CD4-positive, alpha-beta memory T cell (primary cell): ENCODE measurements at regions not wholly inside any gene's neighbourhood (a gene's known extent, or its start where the extent isn't known, plus 50 kb on each side); places are given as distances from the start of the nearest gene placed in this dataset.

ENCODE experiments used
- CTCF ChIA-PET: fragments of 350-600 bp; sonication (Branson Sonifier 250); formaldehyde crosslinking; loops from one replicate; lab custom pipeline; 2021; ENCODE audit warnings: inconsistent platforms; ENCODE audit not compliant: partially characterized antibody; lab: Charles Lee
- POLR2A ChIA-PET: fragments of 350-600 bp; sonication (Branson Sonifier 250); formaldehyde crosslinking; loops from one replicate; lab custom pipeline; 2021; ENCODE audit not compliant: partially characterized antibody; lab: Charles Lee
- DNase-seq, 5 donors: peaks; one replicate each; pipeline versions ENCODE4 v3.0.0 to v3.0.0-alpha.2; 2020 to 2022; ENCODE audit warnings: mixed read lengths in 1 of 5
- H3K27ac ChIP-seq: one replicate; pipeline ENCODE4 v1.7.0; 2013; ENCODE audit warnings: low read depth, low read length
- H3K27me3 ChIP-seq: 2 replicates; pipeline ENCODE4 v1.7.0; 2013; ENCODE audit warnings: mild to moderate bottlenecking, low read length, moderate library complexity; ENCODE audit not compliant: insufficient read depth
- H3K36me3 ChIP-seq: 2 replicates; pipeline ENCODE4 v1.7.0; 2013; ENCODE audit warnings: mild to moderate bottlenecking, low read length, moderate library complexity; ENCODE audit not compliant: insufficient read depth
- H3K4me1 ChIP-seq: 2 replicates; pipeline ENCODE4 v1.7.0; 2013; ENCODE audit warnings: mild to moderate bottlenecking, low read length, moderate library complexity; ENCODE audit not compliant: insufficient read depth
- H3K4me3 ChIP-seq, 2 donors: one replicate each; pipeline ENCODE4 v1.7.0; 2013; ENCODE audit warnings: low read length in 2 of 2, mild to moderate bottlenecking in 1 of 2
- H3K9me3 ChIP-seq, 2 donors: one replicate each; pipeline ENCODE4 v1.7.0; 2013; ENCODE audit warnings: low read length in 2 of 2, control low read depth in 1 of 2; ENCODE audit not compliant: control insufficient read depth in 1 of 2
- H3K27ac Mint-ChIP-seq, 7 donors: one replicate each; pipeline ENCODE4 v1.8.0; 2020 to 2021; ENCODE audit warnings: mixed read lengths in 7 of 7, mild to moderate bottlenecking in 6 of 7, inconsistent platforms in 3 of 7, moderate library complexity in 3 of 7
- H3K27me3 Mint-ChIP-seq, 2 donors: one replicate each; pipeline ENCODE4 v1.8.0; 2020 to 2021; ENCODE audit warnings: mixed read lengths in 2 of 2
- H3K36me3 Mint-ChIP-seq, 2 donors: one replicate each; pipeline ENCODE4 v1.8.0; 2020 to 2021; ENCODE audit warnings: mixed read lengths in 2 of 2, inconsistent platforms in 1 of 2, mild to moderate bottlenecking in 1 of 2
- H3K4me1 Mint-ChIP-seq, 4 donors: one replicate each; pipeline ENCODE4 v1.8.0; 2020 to 2021; ENCODE audit warnings: mixed read lengths in 4 of 4, mild to moderate bottlenecking in 1 of 4
- H3K4me3 Mint-ChIP-seq, 8 donors: one replicate each; pipeline ENCODE4 v1.8.0; 2020 to 2021; ENCODE audit warnings: mixed read lengths in 8 of 8, mild to moderate bottlenecking in 7 of 8, moderate library complexity in 6 of 8, inconsistent platforms in 3 of 8
- H3K9me3 Mint-ChIP-seq, 8 donors: one replicate each; pipeline ENCODE4 v1.8.0; 2020 to 2021; ENCODE audit warnings: mixed read lengths in 8 of 8, mild to moderate bottlenecking in 5 of 8, inconsistent platforms in 3 of 8, moderate library complexity in 1 of 8
- intact Hi-C: fragments of 100-400 bp; cut with micrococcal nuclease; formaldehyde crosslinking; loops from one replicate; pipeline ENCODE4 v1.15.1; 2023

GRCh38 chr1:194043984-194044755 lies 857.8 kb upstream of the B3GALT2 start:
- Histone ChIP-seq H3K27me3 (no peaks in the 10 kb centered on the region), H3K36me3 (no peaks in the 10 kb centered on the region), H3K4me3 (no peak overlapping the region), H3K27ac (no peak overlapping the region), H3K9me3 (no peaks in the 10 kb centered on the region), H3K4me1 (peaks cover 19% of the 10 kb centered on the region)
- no peaks in the 10 kb centered on the region for H3K36me3 Mint-ChIP-seq
- DNase-seq = no peak
- H3K4me1 Mint-ChIP-seq = peaks cover 13 to 25% (median 16%) of the 10 kb centered on the region in 4 donors
- ChIA-PET CTCF (interaction anchor here (0.7 kb wide), 1 partner anchor 10 kb away, joined by 3 read pairs; no protein-coding TSS in a partner anchor), POLR2A (interaction anchor here (0.8 to 1.2 kb wide), 3 partner anchors 9 to 626 kb away, joined by 3 to 4 read pairs (median 3); no protein-coding TSS in a partner anchor)
- peak overlapping the region in 1 of 7 donors; percentile 77 for H3K27ac Mint-ChIP-seq
- intact Hi-C loops = no loop called here
- H3K4me3 Mint-ChIP-seq = peak overlapping the region in 2 of 8 donors; percentile 26 to 29
- H3K9me3 Mint-ChIP-seq = no peaks in the 10 kb centered on the region
- H3K27me3 Mint-ChIP-seq = no peaks in the 10 kb centered on the region

- ChIA-PET CTCF (no interaction called here), POLR2A (interaction anchor here (0.6 to 0.7 kb wide), 2 partner anchors 149 to 278 kb away, joined by 3 read pairs; no protein-coding TSS in a partner anchor)
- peaks cover 13 to 25% (median 17%) of the 10 kb centered on the region in 4 donors for H3K4me1 Mint-ChIP-seq
- intact Hi-C loops = no loop called here
- Histone ChIP-seq H3K36me3 (no peaks in the 10 kb centered on the region), H3K4me3 (no peak overlapping the region), H3K9me3 (no peaks in the 10 kb centered on the region), H3K27ac (no peak overlapping the region), H3K27me3 (no peaks in the 10 kb centered on the region), H3K4me1 (peaks cover 22% of the 10 kb centered on the region)
- no peaks in the 10 kb centered on the region for H3K36me3 Mint-ChIP-seq
- H3K27me3 Mint-ChIP-seq = no peaks in the 10 kb centered on the region
- no peak for DNase-seq
- H3K27ac Mint-ChIP-seq = no peak overlapping the region
- no peak overlapping the region for H3K4me3 Mint-ChIP-seq
- H3K9me3 Mint-ChIP-seq = no peaks in the 10 kb centered on the region
These were observed 856.3 kb upstream of the B3GALT2 start for GRCh38 chr1:194042736-194043135.

DNA sequence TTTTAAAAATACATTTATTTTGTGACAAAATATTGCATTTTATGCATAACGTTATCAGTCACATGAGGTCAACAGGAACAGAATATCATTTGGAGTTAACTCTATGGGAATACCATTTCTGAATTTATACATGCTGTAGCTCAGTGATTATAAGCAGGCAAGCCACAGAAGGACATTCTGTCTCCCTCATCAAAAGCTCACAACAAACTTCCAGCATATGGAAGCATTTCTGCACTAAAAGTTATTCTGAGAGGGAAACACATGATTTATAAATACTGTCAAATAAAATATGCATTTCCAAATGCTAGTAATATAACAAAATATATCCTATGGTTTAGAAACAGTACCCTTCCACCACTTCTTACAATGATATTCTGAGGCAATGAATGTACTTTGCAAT lies 854.1 kb upstream of the B3GALT2 start:
- peaks cover 0 to 5% (median under 1%) of the 10 kb centered on the region in 8 donors for H3K9me3 Mint-ChIP-seq
- Histone ChIP-seq H3K9me3 (no peaks in the 10 kb centered on the region), H3K27ac (no peak overlapping the region), H3K27me3 (no peaks in the 10 kb centered on the region), H3K4me3 (no peak overlapping the region), H3K4me1 (peaks cover 22% of the 10 kb centered on the region), H3K36me3 (no peaks in the 10 kb centered on the region)
- intact Hi-C loops = no loop called here
- no peak for DNase-seq
- no peak overlapping the region for H3K4me3 Mint-ChIP-seq
- ChIA-PET CTCF (no interaction called here), POLR2A (no interaction called here)
- H3K27ac Mint-ChIP-seq = no peak overlapping the region
- H3K27me3 Mint-ChIP-seq = no peaks in the 10 kb centered on the region
- H3K4me1 Mint-ChIP-seq = peaks cover 13 to 20% (median 15%) of the 10 kb centered on the region in 4 donors
- H3K36me3 Mint-ChIP-seq = peaks cover under 1% of the 10 kb centered on the region in 2 donors

DNA sequence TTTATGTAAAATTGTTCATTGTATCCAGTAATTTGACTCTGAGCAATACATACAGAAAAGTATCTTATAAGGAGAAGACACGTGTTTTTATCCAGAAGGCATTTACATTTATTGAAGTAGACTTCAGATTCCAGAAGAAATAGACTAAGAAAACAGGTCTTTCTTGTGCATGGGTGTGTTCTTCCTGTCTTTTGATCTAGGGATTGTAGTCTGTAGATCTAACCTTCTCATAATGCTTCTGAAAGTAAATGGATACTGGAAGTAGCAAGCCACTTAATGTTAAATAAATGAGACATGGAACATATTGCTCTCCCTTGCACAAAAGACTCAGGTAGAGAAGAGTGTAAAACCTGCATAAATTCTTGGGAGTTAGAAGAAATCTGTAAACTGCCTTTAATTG lies 853.2 kb upstream of the B3GALT2 start:
- H3K36me3 ChIP-seq = no peaks in the 10 kb centered on the region
- no peaks in the 10 kb centered on the region for H3K27me3 ChIP-seq
- ChIA-PET CTCF (no interaction called here), POLR2A (no interaction called here)
- Mint-ChIP-seq H3K4me1 (peaks cover 10 to 13% (median 11%) of the 10 kb centered on the region in 4 donors), H3K4me3 (peak overlapping the region in 6 of 8 donors; percentile 46 to 70 (median 60)), H3K27me3 (no peaks in the 10 kb centered on the region), H3K27ac (peak overlapping the region in 2 of 7 donors; percentile 12 to 46), H3K36me3 (peaks cover 1 to 5% of the 10 kb centered on the region in 2 donors), H3K9me3 (peaks cover 0 to 11% (median 5%) of the 10 kb centered on the region in 8 donors)
- DNase-seq = peak in 2 of 5 donors; percentile 13 to 21
- no peak overlapping the region for H3K27ac ChIP-seq
- H3K4me3 ChIP-seq = no peak overlapping the region
- H3K9me3 ChIP-seq = no peaks in the 10 kb centered on the region
- intact Hi-C loops = no loop called here
- peaks cover 18% of the 10 kb centered on the region for H3K4me1 ChIP-seq

GRCh38 chr1:194033646-194034045 lies 847.2 kb upstream of the B3GALT2 start:
- H3K36me3 Mint-ChIP-seq = peaks cover 10 to 24% of the 10 kb centered on the region in 2 donors
- no peaks in the 10 kb centered on the region for H3K4me1 Mint-ChIP-seq
- DNase-seq = no peak
- no peak overlapping the region for H3K4me3 Mint-ChIP-seq
- no peak overlapping the region for H3K27ac ChIP-seq
- ChIA-PET POLR2A (no interaction called here), CTCF (no interaction called here)
- no peaks in the 10 kb centered on the region for H3K27me3 ChIP-seq
- H3K27ac Mint-ChIP-seq = no peak overlapping the region
- no peaks in the 10 kb centered on the region for H3K27me3 Mint-ChIP-seq
- no peaks in the 10 kb centered on the region for H3K36me3 ChIP-seq
- H3K4me3 ChIP-seq = no peak overlapping the region
- no peaks in the 10 kb centered on the region for H3K4me1 ChIP-seq
- H3K9me3 Mint-ChIP-seq = peaks cover 3 to 37% (median 26%) of the 10 kb centered on the region in 8 donors
- intact Hi-C loops = no loop called here
- peaks cover 0 to 11% of the 10 kb centered on the region in 2 donors for H3K9me3 ChIP-seq

DNA sequence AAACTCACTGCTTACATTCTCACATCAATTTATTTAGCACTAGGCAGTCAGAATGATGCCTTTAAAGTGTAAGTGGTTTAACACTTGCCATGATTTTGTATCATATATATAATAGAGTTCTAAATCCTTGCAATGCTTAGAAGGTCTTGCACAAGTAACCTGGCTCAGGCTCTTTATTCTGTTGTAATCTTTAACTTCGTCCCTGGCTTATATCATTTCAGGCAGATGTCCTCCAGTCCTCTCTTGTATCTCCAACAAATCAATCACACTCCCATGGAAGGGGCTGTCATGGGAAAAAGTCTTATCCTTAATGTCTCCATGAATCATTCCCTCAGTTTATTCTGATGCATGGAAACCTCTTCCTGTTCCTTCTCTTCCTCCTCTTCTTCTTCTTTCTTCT lies 841.6 kb upstream of the B3GALT2 start:
- Histone ChIP-seq H3K4me1 (no peaks in the 10 kb centered on the region), H3K4me3 (no peak overlapping the region), H3K27ac (no peak overlapping the region), H3K27me3 (no peaks in the 10 kb centered on the region), H3K9me3 (peaks cover 0 to under 1% of the 10 kb centered on the region in 2 donors), H3K36me3 (no peaks in the 10 kb centered on the region)
- peaks cover 0 to 19% (median 10%) of the 10 kb centered on the region in 8 donors for H3K9me3 Mint-ChIP-seq
- intact Hi-C loops = no loop called here
- H3K27ac Mint-ChIP-seq = peak overlapping the region in 1 of 7 donors; percentile 43
- no peak for DNase-seq
- H3K36me3 Mint-ChIP-seq = peaks cover 0 to 8% of the 10 kb centered on the region in 2 donors
- POLR2A ChIA-PET = no interaction called here
- CTCF ChIA-PET = no interaction called here
- peaks cover 0 to 7% (median 2%) of the 10 kb centered on the region in 4 donors for H3K4me1 Mint-ChIP-seq
- H3K4me3 Mint-ChIP-seq = no peak overlapping the region
- H3K27me3 Mint-ChIP-seq = no peaks in the 10 kb centered on the region

DNA sequence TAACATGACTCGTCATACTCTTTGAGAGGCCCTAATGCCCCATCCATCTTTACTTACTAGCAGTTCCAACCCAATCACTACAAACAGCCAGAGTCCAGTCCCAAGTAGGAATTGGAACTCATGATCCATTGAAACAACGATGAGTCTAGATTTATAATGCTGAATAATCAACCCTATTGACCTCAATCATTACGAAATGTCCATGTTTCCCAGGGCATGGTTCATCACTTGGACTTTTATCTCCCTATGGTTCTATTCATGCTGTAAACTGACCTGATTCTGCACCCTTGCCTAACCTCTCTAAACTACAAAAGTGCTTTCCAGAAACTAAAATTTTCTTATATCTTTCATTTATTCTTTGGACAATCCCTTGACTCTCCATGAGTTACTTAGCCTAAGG lies 840.0 kb upstream of the B3GALT2 start:
- H3K4me3 Mint-ChIP-seq = no peak overlapping the region
- no peaks in the 10 kb centered on the region for H3K36me3 Mint-ChIP-seq
- no peaks in the 10 kb centered on the region for H3K4me1 ChIP-seq
- no peaks in the 10 kb centered on the region for H3K36me3 ChIP-seq
- peaks cover 0 to 7% (median 2%) of the 10 kb centered on the region in 4 donors for H3K4me1 Mint-ChIP-seq
- no peaks in the 10 kb centered on the region for H3K9me3 ChIP-seq
- POLR2A ChIA-PET = no interaction called here
- intact Hi-C loops = no loop called here
- no peak for DNase-seq
- H3K27ac ChIP-seq = no peak overlapping the region
- CTCF ChIA-PET = no interaction called here
- H3K4me3 ChIP-seq = no peak overlapping the region
- H3K9me3 Mint-ChIP-seq = peaks cover 0 to 7% (median 0%) of the 10 kb centered on the region in 8 donors
- H3K27me3 Mint-ChIP-seq = no peaks in the 10 kb centered on the region
- H3K27ac Mint-ChIP-seq = no peak overlapping the region
- H3K27me3 ChIP-seq = no peaks in the 10 kb centered on the region
